Activated T-helper 1 cell treated with anti-CD3 and anti-CD28 coated beads, Interleukin-2, amount 50 U/mL, for 16 hours (primary cell): ENCODE measurements at regions not wholly inside any gene's neighbourhood (a gene's known extent, or its start where the extent isn't known, plus 50 kb on each side); places are given as distances from the start of the nearest gene placed in this dataset.

ENCODE experiments used
- DNase-seq, 2 donors: peaks; one replicate each; pipeline ENCODE4 v3.0.0-alpha.2; 2020; ENCODE audit warnings: low read depth in 1 of 2, low spot score in 1 of 2

DNA sequence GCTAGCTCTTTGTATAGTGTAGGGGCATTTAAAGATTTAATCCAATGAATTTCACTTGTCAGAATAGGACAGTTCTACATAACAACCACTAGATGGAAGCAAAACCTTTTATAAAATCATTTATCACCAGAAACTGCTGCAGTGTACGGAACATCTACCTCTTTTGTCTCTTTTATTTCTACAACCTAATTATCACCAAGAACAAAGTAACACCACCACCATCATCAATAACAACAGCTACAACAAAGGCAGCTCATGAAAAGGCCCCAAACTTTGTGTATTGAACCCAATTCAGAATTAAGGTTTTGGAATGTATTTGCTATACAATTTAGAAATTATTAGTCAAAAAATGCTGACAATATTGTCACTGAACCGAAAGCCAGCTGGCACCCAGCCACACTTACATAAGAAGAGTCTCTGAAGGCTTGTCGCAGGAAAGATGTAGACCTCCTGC lies 260.9 kb upstream of the RPS6KA3 start:
- DNase-seq, result no peak

DNA sequence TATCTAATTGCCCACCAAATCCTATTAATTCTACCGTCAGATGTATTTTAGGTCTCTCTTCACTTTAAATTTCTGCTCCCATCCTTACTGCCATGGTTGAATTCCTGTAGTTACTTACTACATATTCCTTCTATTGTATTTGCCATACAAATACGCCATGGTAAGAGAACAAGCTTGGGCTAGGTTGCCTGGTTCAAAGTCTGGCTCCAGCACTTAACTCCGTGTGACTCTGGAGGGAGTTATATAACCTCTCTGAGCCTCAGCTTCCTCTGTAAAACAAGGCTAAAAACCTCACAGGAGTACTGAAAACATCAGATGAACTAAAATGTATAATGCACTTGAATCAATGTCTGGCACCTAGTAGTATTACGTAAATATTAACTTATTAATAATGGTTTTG lies 260.3 kb upstream of the RPS6KA3 start:
- no peak for DNase-seq

DNA sequence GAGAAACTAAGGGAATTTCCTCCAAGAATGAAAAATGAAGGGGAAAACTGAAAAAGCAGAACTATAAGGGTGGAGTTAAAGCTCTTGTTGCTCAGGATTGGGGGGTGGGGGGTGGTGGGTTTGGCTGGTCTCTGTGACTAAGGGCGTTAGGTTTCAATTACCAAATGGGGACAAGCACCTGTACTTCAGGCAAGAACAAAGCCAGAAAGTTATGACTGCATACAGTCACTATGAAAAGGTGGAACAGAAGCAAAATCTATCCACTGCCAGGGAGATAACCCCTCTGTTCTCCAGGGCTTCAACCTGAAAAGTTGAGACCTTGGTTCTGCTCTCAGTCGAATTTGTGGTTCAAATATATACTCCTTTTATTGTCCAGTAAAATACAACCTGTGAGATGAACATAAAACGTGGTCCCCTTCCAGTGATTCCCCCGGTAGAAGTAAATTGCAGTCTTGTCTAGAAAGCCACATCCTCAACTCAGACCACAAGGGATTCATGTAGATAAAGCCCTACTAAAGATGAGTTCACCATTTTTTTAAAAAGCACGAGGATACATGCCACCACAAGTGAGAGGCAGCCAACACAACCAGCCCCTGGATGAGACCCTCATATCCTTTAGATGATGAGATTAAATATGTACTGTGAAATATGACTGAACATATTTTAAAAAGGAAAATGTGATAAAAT lies 257.1 kb upstream of the RPS6KA3 start:
- no peak for DNase-seq

DNA sequence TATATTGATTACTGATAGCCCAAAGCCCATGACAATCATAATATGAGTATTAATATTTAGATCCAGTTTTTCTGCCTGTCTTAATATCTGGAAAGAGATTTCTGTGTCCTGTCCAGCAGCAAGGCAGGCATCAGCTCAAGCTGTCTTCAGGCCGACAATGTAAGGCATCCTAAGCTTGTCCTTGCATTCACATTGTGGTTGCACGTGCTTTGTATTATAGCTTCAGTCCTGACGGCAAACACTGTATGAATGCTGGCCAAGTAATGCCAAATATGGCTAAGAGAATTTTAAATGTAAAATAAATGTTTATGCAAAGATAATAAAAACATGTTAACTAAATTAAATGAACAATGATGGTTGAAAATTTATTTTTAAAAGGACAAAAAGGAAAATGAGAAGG lies 255.7 kb upstream of the RPS6KA3 start:
- no peak for DNase-seq

DNA sequence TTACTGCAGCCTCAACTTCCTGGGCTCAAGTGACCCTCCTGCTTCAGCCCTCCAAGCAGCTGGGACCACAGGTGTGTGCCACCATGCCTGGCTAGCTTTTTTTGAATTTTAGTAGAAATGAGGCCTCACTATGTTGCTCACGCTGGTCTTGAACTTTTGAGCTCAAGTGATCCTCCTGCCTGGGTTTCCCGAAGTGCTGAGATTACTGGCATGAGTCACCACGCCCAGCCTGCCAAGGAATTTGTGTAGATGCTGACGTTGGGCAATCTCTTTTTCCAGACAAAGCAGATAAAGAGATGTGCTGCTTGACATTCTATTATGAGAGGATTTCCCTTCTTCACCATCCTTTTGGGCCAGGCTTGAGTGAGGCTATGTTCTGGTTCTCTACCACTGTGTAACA lies 254.5 kb upstream of the RPS6KA3 start:
- DNase-seq, result no peak

DNA sequence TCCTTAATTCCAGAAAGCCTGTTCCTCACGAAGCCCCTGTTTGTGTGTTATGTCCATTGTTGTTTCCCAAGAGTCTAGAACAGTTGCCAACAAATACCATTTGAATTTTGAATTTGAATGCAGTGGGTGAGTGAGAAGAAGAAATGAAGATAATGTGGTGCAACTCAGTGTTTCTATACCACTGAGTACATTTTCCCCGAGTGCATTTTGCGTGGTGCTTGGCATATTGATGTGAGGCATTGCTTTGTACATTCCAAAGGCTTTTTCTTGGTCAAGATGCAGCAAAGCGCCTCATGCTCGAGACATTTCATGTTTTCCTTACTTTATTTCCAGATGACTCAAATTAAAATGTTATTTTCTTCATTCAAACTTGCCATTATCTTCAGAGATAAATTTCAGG lies 253.1 kb upstream of the RPS6KA3 start:
- DNase-seq, result no peak

DNA sequence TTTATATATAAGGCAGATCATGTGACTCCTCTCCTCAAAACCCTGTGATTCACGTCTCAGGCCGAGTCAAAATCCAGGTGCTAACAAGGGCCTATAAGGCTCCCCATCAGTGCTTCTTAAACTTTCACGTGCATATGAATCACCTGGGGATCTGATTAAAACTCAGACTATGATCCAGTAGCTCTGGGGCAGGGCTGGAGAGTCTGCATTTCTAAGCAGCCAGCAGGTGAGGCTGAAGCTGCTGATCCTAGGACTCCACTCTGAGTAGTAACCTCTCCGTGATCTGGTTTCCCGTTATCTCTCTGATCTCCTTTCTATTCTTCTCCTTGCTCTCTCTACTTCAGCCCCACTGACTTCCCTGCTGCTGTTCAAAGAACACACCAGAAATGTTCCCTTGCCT lies 252.4 kb upstream of the RPS6KA3 start:
- no peak for DNase-seq

DNA sequence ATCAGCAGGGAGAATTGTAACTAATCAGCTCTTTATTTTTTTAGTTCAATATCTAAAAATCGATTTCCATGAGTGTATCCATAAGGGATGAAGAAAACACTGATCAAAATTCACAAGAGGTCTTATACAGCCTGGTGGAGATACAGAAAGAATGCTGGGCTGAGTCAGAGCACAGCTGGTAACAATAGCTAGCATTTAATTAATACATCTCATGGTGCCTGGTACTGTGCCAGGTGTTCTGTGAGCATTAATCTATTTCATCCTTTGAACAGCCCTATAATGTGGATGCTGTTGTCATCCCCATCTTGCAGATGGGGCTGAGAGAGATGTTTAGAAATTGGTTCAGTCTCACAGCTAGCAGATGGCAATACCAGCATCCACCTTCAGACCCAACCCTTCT lies 250.9 kb upstream of the RPS6KA3 start:
- DNase-seq, result no peak

DNA sequence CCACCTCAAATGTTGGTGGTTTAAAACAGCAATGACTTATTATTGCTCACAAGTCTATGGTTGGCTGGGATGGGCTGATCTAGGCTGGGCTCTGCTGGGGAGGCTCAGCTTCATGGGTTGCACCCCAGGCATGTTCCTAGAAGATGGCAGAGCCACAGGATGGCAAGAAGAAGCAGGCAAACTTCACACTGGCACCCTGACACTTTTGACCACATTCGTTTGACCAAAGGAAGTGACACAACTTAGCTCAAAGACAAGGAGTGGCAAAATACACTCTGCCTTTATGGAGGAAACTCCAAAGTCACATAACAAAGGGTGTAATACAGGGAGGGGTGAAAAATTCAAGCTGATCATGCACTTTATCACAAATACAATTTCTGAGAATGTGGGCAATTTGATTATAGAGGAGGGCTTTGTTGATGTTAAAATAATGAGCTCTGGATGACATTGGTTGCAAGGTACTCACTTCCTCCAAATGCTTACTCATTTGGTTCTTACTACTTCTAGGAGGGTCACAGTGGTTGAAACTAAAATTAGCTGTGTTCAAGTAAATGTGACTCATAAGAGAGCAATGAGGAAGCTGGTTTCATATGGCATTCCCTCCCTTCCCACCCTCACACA lies 249.2 kb upstream of the RPS6KA3 start:
- no peak for DNase-seq

DNA sequence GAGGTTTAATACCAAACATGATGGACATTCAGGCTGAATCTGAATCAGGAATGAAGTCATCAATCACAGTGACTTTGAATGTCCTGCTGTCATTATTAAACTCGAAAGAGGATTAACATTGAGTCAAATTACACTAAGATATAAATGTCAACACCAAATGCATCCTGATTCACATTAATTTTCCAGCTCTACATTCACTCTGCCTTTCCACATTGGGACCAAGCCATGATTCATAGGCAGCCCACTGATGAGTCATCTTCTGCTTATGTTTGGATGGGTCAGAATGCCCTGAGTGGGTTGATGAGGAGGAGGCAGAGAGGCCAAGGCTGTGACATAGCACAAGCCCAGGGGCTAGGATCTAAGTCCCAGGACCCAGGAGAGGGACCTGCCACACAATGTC lies 247.6 kb upstream of the RPS6KA3 start:
- no peak for DNase-seq

DNA sequence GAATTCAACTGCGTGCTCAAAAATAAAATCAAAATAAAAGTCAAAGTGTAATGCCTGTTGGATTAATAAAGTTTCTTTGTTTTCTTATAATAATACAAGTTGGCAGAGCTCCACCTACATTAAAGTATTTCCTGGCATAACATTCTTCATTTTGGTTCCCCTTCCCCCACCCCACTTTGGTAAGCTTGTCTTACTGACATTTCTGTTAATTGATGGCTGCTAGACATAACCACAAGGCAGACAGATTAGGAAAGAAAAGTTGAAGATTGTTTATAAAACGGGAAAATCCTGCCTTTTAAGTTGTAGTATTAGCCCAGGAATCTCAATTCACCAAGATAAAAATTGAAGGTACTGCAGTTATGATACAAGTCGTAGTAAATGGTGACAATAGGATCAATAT lies 246.5 kb upstream of the RPS6KA3 start:
- no peak for DNase-seq

DNA sequence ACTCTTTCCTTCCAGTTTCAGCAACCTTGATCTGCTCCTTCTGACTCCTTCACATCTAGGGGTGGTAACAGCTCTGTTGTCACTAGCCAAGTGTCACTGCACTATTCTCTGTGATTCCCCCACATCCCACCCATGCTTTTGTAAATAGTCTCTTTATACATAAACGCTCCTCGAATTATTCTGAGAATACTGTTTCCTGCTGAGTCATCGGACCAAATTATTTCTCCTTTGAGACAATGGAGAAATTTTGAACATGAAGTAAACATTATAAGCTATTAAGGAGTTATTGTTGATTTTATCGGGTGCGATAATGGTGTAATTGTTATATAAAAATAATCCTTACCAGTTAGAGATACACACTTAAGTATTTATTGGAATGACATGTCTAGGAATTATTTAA lies 245.1 kb upstream of the RPS6KA3 start:
- no peak for DNase-seq

DNA sequence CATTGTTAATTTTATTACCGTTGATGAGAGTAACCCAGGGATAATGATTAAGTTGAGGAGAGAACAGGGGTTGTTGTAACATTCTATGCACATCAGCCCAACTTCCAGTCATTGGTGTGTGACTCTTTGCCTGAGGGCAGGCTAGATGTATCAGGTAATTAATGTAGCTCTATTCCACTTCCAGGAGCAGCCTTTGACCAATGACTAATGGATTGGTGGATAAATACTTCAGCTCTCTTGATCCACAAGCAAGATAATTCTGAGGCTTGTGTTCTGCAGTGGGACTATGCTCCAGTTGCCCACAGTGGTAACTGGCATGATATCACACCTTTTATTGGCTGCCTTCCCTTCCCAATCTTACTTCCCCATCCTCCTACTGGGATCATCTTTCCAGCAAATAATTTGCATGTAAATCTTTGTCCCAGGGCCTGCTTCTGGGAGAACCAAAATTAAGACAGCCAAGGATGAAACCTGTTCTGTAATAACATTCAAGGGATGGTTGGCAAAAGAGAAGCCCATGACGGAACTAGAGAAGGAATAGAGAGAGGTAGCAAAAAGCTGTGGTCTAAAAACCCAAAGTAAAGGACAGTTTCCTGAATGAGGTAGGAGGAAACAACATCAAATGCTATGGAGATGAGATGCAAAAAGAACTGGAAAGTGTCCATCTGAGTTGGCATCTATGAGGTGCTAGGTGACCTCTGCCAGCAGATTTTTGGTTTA lies 241.4 kb upstream of the RPS6KA3 start:
- DNase-seq, result no peak

DNA sequence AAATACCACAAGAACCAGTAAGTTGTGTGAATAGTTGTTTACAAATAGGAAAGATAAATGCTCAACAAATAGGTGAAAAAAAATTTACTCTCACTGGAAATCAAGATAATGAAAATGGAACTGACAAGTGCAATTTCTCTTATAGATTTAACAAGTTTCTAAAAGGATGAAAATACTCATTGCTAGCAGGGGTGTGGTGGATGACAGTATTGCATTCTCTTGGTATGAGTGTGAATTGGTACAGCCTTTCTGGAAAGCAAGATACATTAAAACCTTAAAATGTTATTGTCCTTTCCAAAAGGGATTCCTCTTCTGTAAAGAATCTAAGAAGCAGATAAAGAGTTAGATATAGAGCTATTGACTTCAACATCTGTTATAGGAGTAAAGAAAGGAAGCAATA lies 240.0 kb upstream of the RPS6KA3 start:
- no peak for DNase-seq

DNA sequence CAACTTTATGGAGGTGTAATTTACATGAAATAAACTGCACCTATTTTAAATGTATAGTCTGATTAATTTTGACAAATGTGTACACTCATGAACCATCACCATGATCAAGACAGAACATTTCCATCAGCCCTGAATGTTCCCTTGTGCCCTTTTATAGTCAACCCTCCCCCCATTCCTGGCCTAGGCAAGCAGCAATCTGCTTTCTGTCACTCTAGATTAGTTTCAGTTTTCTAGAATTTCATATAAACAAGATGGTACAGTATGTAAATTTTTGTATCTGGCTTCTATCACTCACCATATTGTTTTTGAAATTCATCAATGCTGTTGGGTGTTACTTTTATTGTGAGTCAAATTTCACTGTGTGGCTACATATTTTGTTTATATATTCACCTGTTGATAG lies 234.2 kb upstream of the RPS6KA3 start:
- no peak for DNase-seq

DNA sequence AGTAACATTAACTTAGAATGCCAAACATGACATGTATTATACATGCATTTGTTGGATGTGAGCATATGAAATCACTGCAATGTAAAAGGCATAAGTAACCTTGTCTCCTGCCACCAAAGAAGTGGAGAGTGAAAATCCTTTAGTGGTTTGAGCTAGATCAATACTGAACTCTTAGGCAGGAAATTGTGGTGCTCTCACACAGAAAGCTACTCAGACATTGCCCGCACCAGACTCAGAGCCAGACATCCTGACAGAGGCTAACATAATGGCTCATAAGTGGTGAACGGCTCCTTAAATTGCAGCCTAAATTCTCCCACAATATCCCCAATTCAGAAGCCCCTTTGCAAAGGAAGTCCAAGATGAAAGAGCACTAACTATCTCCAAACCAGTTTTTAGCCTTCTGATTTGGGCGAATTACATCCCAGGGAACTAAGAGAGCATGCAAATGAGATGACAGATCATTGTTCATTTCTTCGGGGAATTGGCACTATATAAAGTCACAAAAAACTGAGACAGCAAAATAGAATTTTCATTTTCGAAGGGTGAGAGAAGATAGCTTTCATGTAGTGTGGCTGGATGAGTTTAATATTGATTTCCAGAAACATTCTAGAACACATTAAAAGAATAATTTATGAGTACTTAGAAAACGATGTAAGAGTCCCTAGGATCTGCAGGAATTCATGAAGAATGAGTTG lies 233.6 kb upstream of the RPS6KA3 start:
- no peak for DNase-seq

DNA sequence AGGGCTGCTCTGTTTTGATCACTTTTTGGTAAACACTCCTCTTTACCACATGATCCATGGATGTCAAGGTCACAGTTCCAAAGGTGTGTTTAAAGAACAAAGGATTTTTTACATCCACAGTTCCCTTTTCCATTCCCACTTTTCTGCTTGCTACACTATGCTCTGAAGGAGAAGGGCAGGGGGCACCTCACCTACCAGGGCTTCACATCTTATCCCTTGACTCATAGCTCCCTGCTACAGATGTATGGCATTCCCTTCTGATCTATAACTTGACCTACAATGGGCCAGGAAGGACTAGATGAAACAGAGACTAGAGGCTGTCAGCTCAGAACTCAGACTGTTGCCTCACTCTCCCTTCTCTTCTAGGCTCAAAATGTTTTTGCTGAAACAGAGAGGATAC lies 233.1 kb upstream of the RPS6KA3 start:
- DNase-seq, result no peak

DNA sequence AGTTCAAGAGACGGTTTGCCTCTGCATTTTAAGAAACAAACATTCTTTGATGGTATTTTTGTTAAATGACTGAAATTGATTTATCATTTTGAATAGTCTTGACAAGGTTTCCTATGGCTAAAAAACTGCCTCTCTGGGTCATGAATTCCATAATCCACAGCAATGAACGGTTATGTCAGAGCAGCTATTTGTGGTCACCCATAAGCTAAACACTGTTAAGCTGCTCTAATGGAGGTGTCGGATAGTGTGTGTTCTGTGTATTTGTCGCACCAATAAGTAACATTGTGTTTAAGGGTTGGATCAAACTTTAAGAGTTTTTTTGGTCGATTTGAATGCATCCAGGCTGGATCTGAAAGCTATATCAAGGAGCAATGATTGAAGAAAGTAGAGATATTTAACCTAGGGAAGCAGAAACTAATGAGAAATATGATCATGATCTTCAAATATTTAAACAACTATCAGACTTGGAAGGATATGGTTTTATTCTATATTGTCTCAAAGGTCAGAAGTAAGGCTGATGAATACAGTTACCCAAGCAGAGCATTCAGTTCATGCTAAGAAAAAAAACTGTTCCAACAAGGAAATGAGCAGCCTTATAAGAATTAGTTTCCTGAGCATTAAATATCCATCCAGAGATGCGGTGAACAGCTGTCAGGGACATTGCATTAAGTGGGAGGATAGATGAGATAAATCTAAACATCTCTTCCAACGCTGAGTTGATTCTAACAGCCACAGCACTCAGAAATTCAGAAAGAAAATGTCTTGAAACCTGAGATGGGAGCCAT lies 232.3 kb upstream of the RPS6KA3 start:
- DNase-seq, result no peak

DNA sequence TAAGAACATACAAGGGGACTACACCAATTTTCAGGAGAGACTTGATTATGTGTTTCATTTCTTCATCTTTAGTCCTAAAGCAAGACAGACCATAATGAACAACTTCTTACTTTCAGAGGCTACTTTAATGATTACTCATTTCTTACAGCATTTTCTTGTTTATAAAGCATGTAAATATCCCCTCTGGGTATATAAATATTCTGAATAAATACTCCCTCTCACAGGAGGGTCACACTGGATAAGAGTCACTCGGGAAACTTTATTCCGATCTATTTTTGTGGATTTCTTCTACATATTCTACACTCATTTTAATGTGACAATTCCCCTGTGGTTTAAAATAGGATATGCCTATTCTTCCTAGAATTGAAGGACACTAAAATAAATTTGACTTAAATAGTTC lies 228.9 kb upstream of the RPS6KA3 start:
- no peak for DNase-seq

DNA sequence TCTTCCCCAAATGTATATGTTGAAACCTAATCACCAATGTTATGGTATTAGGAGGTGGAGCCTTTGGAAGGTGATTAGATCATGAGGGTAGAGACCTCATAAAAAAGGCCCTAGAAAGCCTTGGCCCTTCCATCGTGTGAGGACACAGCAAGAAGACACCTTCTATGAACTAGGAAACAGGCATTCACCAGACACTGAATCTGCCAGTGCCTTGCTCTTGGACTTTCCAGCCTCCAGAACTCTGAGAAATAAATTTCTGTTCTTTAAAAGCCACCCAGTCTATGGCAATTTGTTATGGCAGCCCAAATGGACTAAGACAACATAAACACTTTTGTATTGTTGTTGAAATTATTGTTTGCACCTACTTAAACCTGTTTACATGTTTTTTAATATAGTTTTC lies 221.8 kb upstream of the RPS6KA3 start:
- DNase-seq, result no peak

DNA sequence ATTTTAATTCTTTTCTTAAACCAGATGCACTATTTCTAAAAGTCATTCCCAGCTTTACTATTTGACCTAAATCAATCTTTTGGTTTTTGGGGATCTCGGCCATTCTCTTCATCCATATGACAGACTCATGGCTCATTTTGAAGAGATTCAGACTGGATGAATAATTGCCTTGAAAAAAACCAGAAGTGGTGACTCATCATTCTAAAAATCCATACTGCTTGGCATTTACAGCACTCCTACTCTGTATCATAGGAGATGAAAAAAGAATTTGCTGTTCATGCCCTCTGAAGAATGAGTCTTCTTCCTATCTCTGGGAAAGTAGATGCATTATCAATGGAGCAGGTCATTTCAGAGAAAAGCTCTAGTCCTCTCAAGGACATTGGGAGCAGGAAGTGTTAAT lies 220.5 kb upstream of the RPS6KA3 start:
- DNase-seq, result no peak
